ENCODE measurements at regions not wholly inside any gene's neighbourhood (a gene's known extent, or its start where the extent isn't known, plus 50 kb on each side); places are given as distances from the start of the nearest gene placed in this dataset.
"Not testable (repeated sequence)": the region's sequence is repeated elsewhere in the genome, so short reads cannot be mapped to it uniquely, and the experiment has no call there.

- no peak overlapping the region for H3K4me3 ChIP-seq (ENCODE audit: low read depth in 1 of 5, low read length in 5 of 5)
- H3K36me3 ChIP-seq (ENCODE audit: control insufficient read depth in 5 of 5, insufficient read depth in 5 of 5, low read length in 5 of 5) = no peaks in the 10 kb centered on the region
- no peaks in the 10 kb centered on the region for H3K27me3 ChIP-seq (ENCODE audit: control insufficient read depth in 5 of 5, insufficient read depth in 4 of 5, low read length in 5 of 5)
- H3K4me1 ChIP-seq (ENCODE audit: control insufficient read depth in 5 of 5, insufficient read depth in 5 of 5, low read length in 5 of 5) = peaks cover 0 to 9% (median 0%) of the 10 kb centered on the region in 5 donors
- no peak overlapping the region for H3K9ac ChIP-seq (ENCODE audit: low read length in 5 of 5)
- H3K27ac ChIP-seq (ENCODE audit: low read depth, low read length) = no peak overlapping the region
- no peaks in the 10 kb centered on the region for H3K9me3 ChIP-seq (ENCODE audit: control insufficient read depth in 5 of 5, low read length in 5 of 5)
Measured at GRCh38 chr7:85805656-85806055, 618.8 kb upstream of the SEMA3D start.

- Histone ChIP-seq H3K9ac (ENCODE audit: low read length in 5 of 5) (no peak overlapping the region), H3K36me3 (ENCODE audit: control insufficient read depth in 5 of 5, insufficient read depth in 5 of 5, low read length in 5 of 5) (no peaks in the 10 kb centered on the region), H3K4me3 (ENCODE audit: low read depth in 1 of 5, low read length in 5 of 5) (no peak overlapping the region), H3K27ac (ENCODE audit: low read depth, low read length) (no peak overlapping the region), H3K27me3 (ENCODE audit: control insufficient read depth in 5 of 5, insufficient read depth in 4 of 5, low read length in 5 of 5) (no peaks in the 10 kb centered on the region), H3K9me3 (ENCODE audit: control insufficient read depth in 5 of 5, low read length in 5 of 5) (no peaks in the 10 kb centered on the region), H3K4me1 (ENCODE audit: control insufficient read depth in 5 of 5, insufficient read depth in 5 of 5, low read length in 5 of 5) (peaks cover 0 to 9% (median 0%) of the 10 kb centered on the region in 5 donors)
Measured at GRCh38 chr7:85805249-85805648, 618.4 kb upstream of the SEMA3D start.

GRCh38 chr7:85802211-85802610, 615.4 kb upstream of the SEMA3D start:
- Histone ChIP-seq H3K27me3 (ENCODE audit: control insufficient read depth in 5 of 5, insufficient read depth in 4 of 5, low read length in 5 of 5) (no peaks in the 10 kb centered on the region), H3K36me3 (ENCODE audit: control insufficient read depth in 5 of 5, insufficient read depth in 5 of 5, low read length in 5 of 5) (no peaks in the 10 kb centered on the region)

GRCh38 chr7:85796956-85797355, 610.1 kb upstream of the SEMA3D start:
- peaks cover 0 to 1% (median 0%) of the 10 kb centered on the region in 5 donors for H3K4me1 ChIP-seq (ENCODE audit: control insufficient read depth in 5 of 5, insufficient read depth in 5 of 5, low read length in 5 of 5)
- H3K4me3 ChIP-seq (ENCODE audit: low read depth in 1 of 5, low read length in 5 of 5) = no peak overlapping the region
- H3K36me3 ChIP-seq (ENCODE audit: control insufficient read depth in 5 of 5, insufficient read depth in 5 of 5, low read length in 5 of 5) = no peaks in the 10 kb centered on the region
- peaks cover 0 to 4% (median 0%) of the 10 kb centered on the region in 5 donors for H3K9me3 ChIP-seq (ENCODE audit: control insufficient read depth in 5 of 5, low read length in 5 of 5)
- H3K27me3 ChIP-seq (ENCODE audit: control insufficient read depth in 5 of 5, insufficient read depth in 4 of 5, low read length in 5 of 5) = no peaks in the 10 kb centered on the region
- no peak overlapping the region for H3K9ac ChIP-seq (ENCODE audit: low read length in 5 of 5)
- no peak overlapping the region for H3K27ac ChIP-seq (ENCODE audit: low read depth, low read length)

More at GRCh38 chr7:85802211-85802610, 615.4 kb upstream of the SEMA3D start:
- Histone ChIP-seq H3K9ac (ENCODE audit: low read length in 5 of 5) (no peak overlapping the region), H3K4me1 (ENCODE audit: control insufficient read depth in 5 of 5, insufficient read depth in 5 of 5, low read length in 5 of 5) (peaks cover 0 to 9% (median 0%) of the 10 kb centered on the region in 5 donors), H3K27ac (ENCODE audit: low read depth, low read length) (no peak overlapping the region), H3K4me3 (ENCODE audit: low read depth in 1 of 5, low read length in 5 of 5) (no peak overlapping the region), H3K9me3 (ENCODE audit: control insufficient read depth in 5 of 5, low read length in 5 of 5) (no peaks in the 10 kb centered on the region)

- not testable (repeated sequence) for H3K27me3 ChIP-seq (ENCODE audit: control insufficient read depth in 5 of 5, insufficient read depth in 4 of 5, low read length in 5 of 5); H3K4me1 ChIP-seq (ENCODE audit: control insufficient read depth in 5 of 5, insufficient read depth in 5 of 5, low read length in 5 of 5); H3K27ac ChIP-seq (ENCODE audit: low read depth, low read length); H3K36me3 ChIP-seq (ENCODE audit: control insufficient read depth in 5 of 5, insufficient read depth in 5 of 5, low read length in 5 of 5); H3K9me3 ChIP-seq (ENCODE audit: control insufficient read depth in 5 of 5, low read length in 5 of 5); H3K9ac ChIP-seq (ENCODE audit: low read length in 5 of 5); H3K4me3 ChIP-seq (ENCODE audit: low read depth in 1 of 5, low read length in 5 of 5)
Measured at GRCh38 chr7:85791098-85791497, 604.2 kb upstream of the SEMA3D start.

- H3K27ac ChIP-seq (ENCODE audit: low read depth, low read length) = no peak overlapping the region
- H3K4me1 ChIP-seq (ENCODE audit: control insufficient read depth in 5 of 5, insufficient read depth in 5 of 5, low read length in 5 of 5) = peaks cover 0 to 2% (median 0%) of the 10 kb centered on the region in 5 donors
- H3K36me3 ChIP-seq (ENCODE audit: control insufficient read depth in 5 of 5, insufficient read depth in 5 of 5, low read length in 5 of 5) = no peaks in the 10 kb centered on the region
- no peak overlapping the region for H3K9ac ChIP-seq (ENCODE audit: low read length in 5 of 5)
- no peaks in the 10 kb centered on the region for H3K27me3 ChIP-seq (ENCODE audit: control insufficient read depth in 5 of 5, insufficient read depth in 4 of 5, low read length in 5 of 5)
- H3K9me3 ChIP-seq (ENCODE audit: control insufficient read depth in 5 of 5, low read length in 5 of 5) = peaks cover 0 to 9% (median 4%) of the 10 kb centered on the region in 5 donors
- H3K4me3 ChIP-seq (ENCODE audit: low read depth in 1 of 5, low read length in 5 of 5) = no peak overlapping the region
Measured at GRCh38 chr7:85781606-85782005, 594.8 kb upstream of the SEMA3D start.

- Histone ChIP-seq H3K4me3 (ENCODE audit: low read depth in 1 of 5, low read length in 5 of 5) (no peak overlapping the region), H3K9ac (ENCODE audit: low read length in 5 of 5) (no peak overlapping the region), H3K27me3 (ENCODE audit: control insufficient read depth in 5 of 5, insufficient read depth in 4 of 5, low read length in 5 of 5) (no peaks in the 10 kb centered on the region), H3K4me1 (ENCODE audit: control insufficient read depth in 5 of 5, insufficient read depth in 5 of 5, low read length in 5 of 5) (peaks cover 0 to 16% (median 3%) of the 10 kb centered on the region in 5 donors), H3K9me3 (ENCODE audit: control insufficient read depth in 5 of 5, low read length in 5 of 5) (no peaks in the 10 kb centered on the region), H3K36me3 (ENCODE audit: control insufficient read depth in 5 of 5, insufficient read depth in 5 of 5, low read length in 5 of 5) (no peaks in the 10 kb centered on the region), H3K27ac (ENCODE audit: low read depth, low read length) (no peak overlapping the region)
Measured at GRCh38 chr7:85776691-85777345, 590.0 kb upstream of the SEMA3D start.

GRCh38 chr7:85775431-85775830, 588.6 kb upstream of the SEMA3D start:
- Histone ChIP-seq H3K4me3 (ENCODE audit: low read depth in 1 of 5, low read length in 5 of 5) (no peak overlapping the region), H3K4me1 (ENCODE audit: control insufficient read depth in 5 of 5, insufficient read depth in 5 of 5, low read length in 5 of 5) (peaks cover 0 to 16% (median 3%) of the 10 kb centered on the region in 5 donors), H3K9ac (ENCODE audit: low read length in 5 of 5) (no peak overlapping the region), H3K36me3 (ENCODE audit: control insufficient read depth in 5 of 5, insufficient read depth in 5 of 5, low read length in 5 of 5) (no peaks in the 10 kb centered on the region), H3K27ac (ENCODE audit: low read depth, low read length) (no peak overlapping the region), H3K27me3 (ENCODE audit: control insufficient read depth in 5 of 5, insufficient read depth in 4 of 5, low read length in 5 of 5) (no peaks in the 10 kb centered on the region), H3K9me3 (ENCODE audit: control insufficient read depth in 5 of 5, low read length in 5 of 5) (no peaks in the 10 kb centered on the region)

GRCh38 chr7:85774986-85775385, 588.1 kb upstream of the SEMA3D start:
- no peak overlapping the region for H3K27ac ChIP-seq (ENCODE audit: low read depth, low read length)
- H3K36me3 ChIP-seq (ENCODE audit: control insufficient read depth in 5 of 5, insufficient read depth in 5 of 5, low read length in 5 of 5) = no peaks in the 10 kb centered on the region
- H3K27me3 ChIP-seq (ENCODE audit: control insufficient read depth in 5 of 5, insufficient read depth in 4 of 5, low read length in 5 of 5) = no peaks in the 10 kb centered on the region
- no peak overlapping the region for H3K9ac ChIP-seq (ENCODE audit: low read length in 5 of 5)
- no peak overlapping the region for H3K4me3 ChIP-seq (ENCODE audit: low read depth in 1 of 5, low read length in 5 of 5)
- peaks cover 0 to 18% (median 3%) of the 10 kb centered on the region in 5 donors for H3K4me1 ChIP-seq (ENCODE audit: control insufficient read depth in 5 of 5, insufficient read depth in 5 of 5, low read length in 5 of 5)
- H3K9me3 ChIP-seq (ENCODE audit: control insufficient read depth in 5 of 5, low read length in 5 of 5) = no peaks in the 10 kb centered on the region

- no peaks in the 10 kb centered on the region for H3K27me3 ChIP-seq (ENCODE audit: control insufficient read depth in 5 of 5, insufficient read depth in 4 of 5, low read length in 5 of 5)
- H3K27ac ChIP-seq (ENCODE audit: low read depth, low read length) = peak overlapping the region; percentile 64
- H3K4me3 ChIP-seq (ENCODE audit: low read depth in 1 of 5, low read length in 5 of 5) = peak overlapping the region in 1 of 5 donors; percentile 17
- H3K4me1 ChIP-seq (ENCODE audit: control insufficient read depth in 5 of 5, insufficient read depth in 5 of 5, low read length in 5 of 5) = peaks cover 0 to 18% (median 3%) of the 10 kb centered on the region in 5 donors
- H3K36me3 ChIP-seq (ENCODE audit: control insufficient read depth in 5 of 5, insufficient read depth in 5 of 5, low read length in 5 of 5) = no peaks in the 10 kb centered on the region
- no peaks in the 10 kb centered on the region for H3K9me3 ChIP-seq (ENCODE audit: control insufficient read depth in 5 of 5, low read length in 5 of 5)
- no peak overlapping the region for H3K9ac ChIP-seq (ENCODE audit: low read length in 5 of 5)
Measured at GRCh38 chr7:85773116-85773728, 586.4 kb upstream of the SEMA3D start.
